OCI-LY3 (cell line): ENCODE measurements at regions not wholly inside any gene's neighbourhood (a gene's known extent, or its start where the extent isn't known, plus 50 kb on each side); places are given as distances from the start of the nearest gene placed in this dataset.

Experiments used
- CTCF ChIP-seq: fragments of 200-600, 300-600 bp; sonication (generic); IDR thresholded peaks from 2 replicates; pipeline ENCODE4 v1.5.1; 2014; ENCODE audit warnings: antibody characterized with exemption, low read length, low read depth
- EZH2phosphoT487 ChIP-seq: fragments of 200-600 bp; shearing (Covaris generic); IDR thresholded peaks from 2 replicates; pipeline ENCODE4 v1.6.1; 2018; ENCODE audit warnings: antibody characterized with exemption, mixed run types, low read depth

GRCh38 chr3:31409866-31410265 is 122.9 kb upstream of the STT3B start:
- TF ChIP-seq CTCF, result no peak
- TF ChIP-seq EZH2phosphoT487, result no peak
